ENCODE measurements at regions not wholly inside any gene's neighbourhood (a gene's known extent, or its start where the extent isn't known, plus 50 kb on each side); places are given as distances from the start of the nearest gene placed in this dataset.

DNA sequence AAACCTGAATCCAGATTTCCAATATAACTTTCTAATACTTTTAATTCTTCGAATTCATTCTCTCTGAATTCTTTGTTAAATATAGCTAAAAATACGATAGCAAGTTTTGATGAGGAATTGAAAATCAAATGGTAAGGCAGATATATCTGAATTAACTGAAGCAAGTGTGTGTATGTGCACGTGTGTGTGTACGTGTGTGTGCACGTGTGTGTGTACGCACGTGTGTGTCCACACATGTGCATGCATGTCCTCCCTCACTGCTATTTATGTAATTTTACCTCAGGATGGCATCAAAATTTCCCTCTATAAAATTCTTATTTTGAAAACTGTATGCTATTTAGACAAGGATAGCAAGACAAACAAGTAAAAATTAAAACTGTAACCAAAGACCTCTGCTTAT is 961.3 kb upstream of the CNTN5 start:
- CTCF ChIA-PET, result no interaction called here
- TF ChIP-seq RFX5 (IDR thresholded peaks at IDR 0.05; ENCODE audit: low read length), result no peak

DNA sequence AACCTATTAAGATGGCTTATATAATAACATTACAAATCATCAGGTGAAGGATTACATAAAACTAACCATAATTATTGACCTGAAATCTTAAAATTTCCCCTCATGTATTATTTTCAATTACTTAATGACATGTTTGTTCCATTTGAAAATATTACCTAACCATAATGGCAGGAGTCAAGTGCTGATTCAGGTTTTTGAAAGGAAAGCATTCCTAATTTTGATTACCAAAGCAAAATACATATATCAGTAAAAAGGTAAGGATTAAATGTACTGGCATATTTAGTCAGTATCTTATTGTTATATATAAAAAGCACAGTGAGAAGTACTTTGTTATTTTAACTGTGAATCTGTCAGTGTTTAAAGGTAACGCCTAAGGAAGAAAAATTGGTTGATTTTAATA is 960.0 kb upstream of the CNTN5 start:
- WGBS (ENCODE audit: low lambda C conversion rate), result 57% methylated on average over 1 of the region's 1 CpG
- H4K20me1 ChIP-seq (ENCODE audit: insufficient read depth), result no peaks in the 10 kb centered on the region
- ChIA-PET CTCF (no interaction called here), POLR2A (no interaction called here)
- no peak for DNase-seq
- no peak overlapping the region for H3K9ac ChIP-seq
- no peaks in the 10 kb centered on the region for H3K9me2 ChIP-seq
- H3K4me2 ChIP-seq, result no peak overlapping the region
- H3K79me2 ChIP-seq (ENCODE audit: insufficient read depth), result no peaks in the 10 kb centered on the region
- H3K4me3 ChIP-seq (ENCODE audit: low read depth in 2 of 2, low read length in 1 of 2), result no peak overlapping the region
- TF ChIP-seq RCOR1 (IDR thresholded peaks at IDR 0.05; ENCODE audit: low read length) (no peak), RFX5 (IDR thresholded peaks at IDR 0.05; ENCODE audit: low read length) (no peak), NRF1 (IDR thresholded peaks at IDR 0.05; ENCODE audit: low read depth, low read length) (no peak), GATA2 (CRISPR knock-in tag; IDR thresholded peaks at IDR 0.05) (no peak), FOXM1 (IDR thresholded peaks at IDR 0.05; ENCODE audit: low read depth) (no peak), MEF2A (IDR thresholded peaks at IDR 0.05; ENCODE audit: borderline replicate concordance, low read depth) (no peak), RAD21 (IDR thresholded peaks at IDR 0.05; ENCODE audit: low read length) (no peak), REST (IDR thresholded peaks at IDR 0.05; ENCODE audit: low read depth, low read length) (no peak), YY1 (IDR thresholded peaks at IDR 0.05; ENCODE audit: low read depth) (no peak), TAF1 (IDR thresholded peaks at IDR 0.05; ENCODE audit: borderline replicate concordance, low read depth, low read length) (no peak)
- TF ChIP-seq, protein P1, sequence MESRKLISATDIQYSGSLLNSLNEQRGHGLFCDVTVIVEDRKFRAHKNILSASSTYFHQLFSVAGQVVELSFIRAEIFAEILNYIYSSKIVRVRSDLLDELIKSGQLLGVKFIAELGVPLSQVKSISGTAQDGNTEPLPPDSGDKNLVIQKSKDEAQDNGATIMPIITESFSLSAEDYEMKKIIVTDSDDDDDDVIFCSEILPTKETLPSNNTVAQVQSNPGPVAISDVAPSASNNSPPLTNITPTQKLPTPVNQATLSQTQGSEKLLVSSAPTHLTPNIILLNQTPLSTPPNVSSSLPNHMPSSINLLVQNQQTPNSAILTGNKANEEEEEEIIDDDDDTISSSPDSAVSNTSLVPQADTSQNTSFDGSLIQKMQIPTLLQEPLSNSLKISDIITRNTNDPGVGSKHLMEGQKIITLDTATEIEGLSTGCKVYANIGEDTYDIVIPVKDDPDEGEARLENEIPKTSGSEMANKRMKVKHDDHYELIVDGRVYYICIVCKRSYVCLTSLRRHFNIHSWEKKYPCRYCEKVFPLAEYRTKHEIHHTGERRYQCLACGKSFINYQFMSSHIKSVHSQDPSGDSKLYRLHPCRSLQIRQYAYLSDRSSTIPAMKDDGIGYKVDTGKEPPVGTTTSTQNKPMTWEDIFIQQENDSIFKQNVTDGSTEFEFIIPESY (IDR thresholded peaks at IDR 0.05; ENCODE audit: borderline replicate concordance, low read depth), result no peak
- TF ChIP-seq, protein P2, sequence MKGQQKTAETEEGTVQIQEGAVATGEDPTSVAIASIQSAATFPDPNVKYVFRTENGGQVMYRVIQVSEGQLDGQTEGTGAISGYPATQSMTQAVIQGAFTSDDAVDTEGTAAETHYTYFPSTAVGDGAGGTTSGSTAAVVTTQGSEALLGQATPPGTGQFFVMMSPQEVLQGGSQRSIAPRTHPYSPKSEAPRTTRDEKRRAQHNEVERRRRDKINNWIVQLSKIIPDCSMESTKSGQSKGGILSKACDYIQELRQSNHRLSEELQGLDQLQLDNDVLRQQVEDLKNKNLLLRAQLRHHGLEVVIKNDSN (IDR thresholded peaks at IDR 0.05; ENCODE audit: borderline replicate concordance, low read depth), result no peak
- TF ChIP-seq, protein P3, sequence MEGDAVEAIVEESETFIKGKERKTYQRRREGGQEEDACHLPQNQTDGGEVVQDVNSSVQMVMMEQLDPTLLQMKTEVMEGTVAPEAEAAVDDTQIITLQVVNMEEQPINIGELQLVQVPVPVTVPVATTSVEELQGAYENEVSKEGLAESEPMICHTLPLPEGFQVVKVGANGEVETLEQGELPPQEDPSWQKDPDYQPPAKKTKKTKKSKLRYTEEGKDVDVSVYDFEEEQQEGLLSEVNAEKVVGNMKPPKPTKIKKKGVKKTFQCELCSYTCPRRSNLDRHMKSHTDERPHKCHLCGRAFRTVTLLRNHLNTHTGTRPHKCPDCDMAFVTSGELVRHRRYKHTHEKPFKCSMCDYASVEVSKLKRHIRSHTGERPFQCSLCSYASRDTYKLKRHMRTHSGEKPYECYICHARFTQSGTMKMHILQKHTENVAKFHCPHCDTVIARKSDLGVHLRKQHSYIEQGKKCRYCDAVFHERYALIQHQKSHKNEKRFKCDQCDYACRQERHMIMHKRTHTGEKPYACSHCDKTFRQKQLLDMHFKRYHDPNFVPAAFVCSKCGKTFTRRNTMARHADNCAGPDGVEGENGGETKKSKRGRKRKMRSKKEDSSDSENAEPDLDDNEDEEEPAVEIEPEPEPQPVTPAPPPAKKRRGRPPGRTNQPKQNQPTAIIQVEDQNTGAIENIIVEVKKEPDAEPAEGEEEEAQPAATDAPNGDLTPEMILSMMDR (IDR thresholded peaks at IDR 0.05), result no peak
- H3K27me3 ChIP-seq (ENCODE audit: insufficient read depth), result no peaks in the 10 kb centered on the region
- H3K36me3 ChIP-seq (replicated peaks in 1 of 2; ENCODE audit: control insufficient read depth in 1 of 2, insufficient read depth in 2 of 2, low read length in 1 of 2), result no peaks in the 10 kb centered on the region
- no peak overlapping the region for H2AFZ ChIP-seq (ENCODE audit: low read depth)
- H3K4me1 ChIP-seq (ENCODE audit: control insufficient read depth in 1 of 2, insufficient read depth in 2 of 2, low read depth in 1 of 2, low read length in 1 of 2), result no peaks in the 10 kb centered on the region
- no peaks in the 10 kb centered on the region for H3K9me3 ChIP-seq
- H3K27ac ChIP-seq (ENCODE audit: low read depth in 2 of 2, low read length in 1 of 2), result no peak overlapping the region
- no peaks in the 10 kb centered on the region for H3F3A ChIP-seq (replicated peaks; ENCODE audit: insufficient read depth)

More for the DNA sequence above, 961.3 kb upstream of the CNTN5 start:
- DNase-seq, result no peak
- H3K9me3 ChIP-seq, result no peaks in the 10 kb centered on the region
- no peaks in the 10 kb centered on the region for H3K27me3 ChIP-seq (ENCODE audit: insufficient read depth)
- H3K27ac ChIP-seq (ENCODE audit: low read depth in 2 of 2, low read length in 1 of 2), result no peak overlapping the region
- no peaks in the 10 kb centered on the region for H3F3A ChIP-seq (replicated peaks; ENCODE audit: insufficient read depth)
- H3K4me3 ChIP-seq (ENCODE audit: low read depth in 2 of 2, low read length in 1 of 2), result no peak overlapping the region
- no peaks in the 10 kb centered on the region for H3K9me2 ChIP-seq
- no peaks in the 10 kb centered on the region for H3K79me2 ChIP-seq (ENCODE audit: insufficient read depth)
- H3K4me1 ChIP-seq (ENCODE audit: control insufficient read depth in 1 of 2, insufficient read depth in 2 of 2, low read depth in 1 of 2, low read length in 1 of 2), result no peaks in the 10 kb centered on the region
- no peak overlapping the region for H2AFZ ChIP-seq (ENCODE audit: low read depth)
- H4K20me1 ChIP-seq (ENCODE audit: insufficient read depth), result no peaks in the 10 kb centered on the region
- H3K36me3 ChIP-seq (replicated peaks in 1 of 2; ENCODE audit: control insufficient read depth in 1 of 2, insufficient read depth in 2 of 2, low read length in 1 of 2), result no peaks in the 10 kb centered on the region
- H3K4me2 ChIP-seq, result no peak overlapping the region
- WGBS (ENCODE audit: low lambda C conversion rate), result 62% methylated on average over 7 of the region's 7 CpGs
- POLR2A ChIA-PET, result no interaction called here
- H3K9ac ChIP-seq, result no peak overlapping the region

Data from SK-N-SH (cell line).